ENCODE measurements at regions not wholly inside any gene's neighbourhood (a gene's known extent, or its start where the extent isn't known, plus 50 kb on each side); places are given as distances from the start of the nearest gene placed in this dataset.

DNA sequence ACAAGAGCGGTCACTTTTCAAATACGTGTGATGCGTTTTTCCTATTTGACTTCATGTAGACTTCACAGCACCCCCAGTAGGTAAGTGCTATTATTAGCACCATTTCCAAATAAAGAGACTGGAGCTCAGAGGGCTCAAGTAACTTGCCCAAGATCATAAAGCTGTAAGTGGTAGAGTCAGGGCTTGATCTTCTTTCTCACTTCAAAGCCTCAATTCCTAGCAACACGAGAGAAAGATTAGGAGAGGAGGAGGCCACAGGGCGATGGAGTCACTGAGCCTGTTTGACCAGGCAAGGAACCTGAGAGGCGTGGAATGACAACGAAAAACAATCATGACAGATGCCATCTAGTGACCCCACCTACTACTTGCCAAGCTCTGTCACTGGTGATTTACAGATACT is 181.0 kb downstream of the FOXD2 start:
- TF ChIP-seq GATA3 (IDR thresholded peaks at IDR 0.05; ENCODE audit: low read depth, low read length) (no peak), GATA2 (IDR thresholded peaks at IDR 0.05; ENCODE audit: low read depth, low read length) (no peak)

Data from SH-SY5Y (cell line).